ENCODE measurements at regions not wholly inside any gene's neighbourhood (a gene's known extent, or its start where the extent isn't known, plus 50 kb on each side); places are given as distances from the start of the nearest gene placed in this dataset.

DNA sequence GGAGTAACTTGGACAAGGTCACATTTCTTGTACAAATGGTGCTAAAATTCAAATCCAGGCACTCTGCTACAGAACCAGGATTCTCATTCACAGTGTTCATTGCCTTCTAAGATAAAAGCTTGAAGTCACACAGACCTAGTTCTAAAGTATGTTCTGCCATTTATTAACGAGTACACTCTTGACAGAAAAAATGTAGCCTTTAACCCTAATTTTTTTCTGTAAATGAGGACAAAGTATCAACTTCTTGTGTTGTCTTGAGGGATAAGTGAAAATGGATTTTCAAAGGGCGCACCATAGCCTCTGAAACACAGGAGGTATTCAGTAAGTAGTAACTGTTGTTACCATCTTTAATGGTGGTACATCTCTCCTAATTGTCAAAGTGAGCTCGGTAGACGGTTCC, 379.8 kb upstream of the FLRT2 start:
- Histone ChIP-seq H3K27ac (no peak overlapping the region), H3K4me1 (no peaks in the 10 kb centered on the region; a peak in 1 of 20 replicates), H3K9me3 (replicated peaks in 1 of 11) (no peaks in the 10 kb centered on the region; a peak in 1 of 22 replicates), H3K4me3 (no peak overlapping the region), H3K27me3 (no peaks in the 10 kb centered on the region), H3K36me3 (no peaks in the 10 kb centered on the region), H3K9ac (no peak overlapping the region), H3K4me2 (no peak overlapping the region), H4K20me1 (no peaks in the 10 kb centered on the region)
- TF ChIP-seq Cebpa-rat (IDR thresholded peaks at IDR 0.05), result no peak

GRCh38 chr14:85154714-85155113, 375.2 kb upstream of the FLRT2 start:
- no peak for TF ChIP-seq Cebpa-rat (IDR thresholded peaks at IDR 0.05)
- H3K27ac ChIP-seq, result no peak overlapping the region
- H3K9me3 ChIP-seq (replicated peaks in 1 of 11), result no peaks in the 10 kb centered on the region
- no peak overlapping the region for H3K4me2 ChIP-seq
- H3K27me3 ChIP-seq, result no peaks in the 10 kb centered on the region
- H3K4me3 ChIP-seq, result no peak overlapping the region
- H4K20me1 ChIP-seq, result no peaks in the 10 kb centered on the region
- no peaks in the 10 kb centered on the region for H3K4me1 ChIP-seq
- H3K36me3 ChIP-seq, result no peaks in the 10 kb centered on the region
- no peak overlapping the region for H3K9ac ChIP-seq

GRCh38 chr14:85156319-85156718, 373.6 kb upstream of the FLRT2 start:
- H3K4me1 ChIP-seq, result no peaks in the 10 kb centered on the region
- no peak for TF ChIP-seq Cebpa-rat (IDR thresholded peaks at IDR 0.05)
- H3K9me3 ChIP-seq (replicated peaks in 1 of 11), result no peaks in the 10 kb centered on the region
- H3K27me3 ChIP-seq, result no peaks in the 10 kb centered on the region
- no peak overlapping the region for H3K4me3 ChIP-seq
- no peak overlapping the region for H3K9ac ChIP-seq
- H4K20me1 ChIP-seq, result no peaks in the 10 kb centered on the region
- no peaks in the 10 kb centered on the region for H3K36me3 ChIP-seq
- no peak overlapping the region for H3K4me2 ChIP-seq
- H3K27ac ChIP-seq, result no peak overlapping the region

GRCh38 chr14:85159726-85160125, 370.2 kb upstream of the FLRT2 start:
- no peak for TF ChIP-seq Cebpa-rat (IDR thresholded peaks at IDR 0.05)
- no peak overlapping the region for H3K4me2 ChIP-seq

DNA sequence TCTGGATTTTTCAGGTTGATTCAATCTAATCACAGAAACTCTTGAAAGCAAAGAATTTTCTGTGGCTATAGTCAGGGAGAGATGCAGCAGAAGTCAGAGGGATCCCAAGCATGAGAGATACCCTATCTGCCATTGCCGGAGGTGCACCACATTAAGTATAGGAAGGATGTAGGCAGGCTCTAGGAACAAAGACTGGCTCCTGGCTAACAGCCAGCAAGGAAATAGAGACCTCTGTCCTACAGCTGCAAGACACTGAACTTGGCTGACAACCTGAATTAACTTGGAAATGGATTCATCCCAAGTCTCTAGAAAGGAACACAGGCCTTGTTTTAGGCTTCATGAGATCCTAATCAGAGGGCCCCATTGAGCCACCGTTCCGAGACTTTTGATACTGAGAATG, 364.9 kb upstream of the FLRT2 start:
- TF ChIP-seq Cebpa-rat (IDR thresholded peaks at IDR 0.05), result no peak
- Histone ChIP-seq H3K4me2 (no peak overlapping the region), H4K20me1 (no peaks in the 10 kb centered on the region), H3K27ac (no peak overlapping the region), H3K36me3 (no peaks in the 10 kb centered on the region), H3K27me3 (no peaks in the 10 kb centered on the region), H3K4me3 (no peak overlapping the region), H3K9me3 (replicated peaks in 1 of 11) (no peaks in the 10 kb centered on the region), H3K4me1 (no peaks in the 10 kb centered on the region), H3K9ac (no peak overlapping the region)

More at GRCh38 chr14:85159726-85160125, 370.2 kb upstream of the FLRT2 start:
- Histone ChIP-seq H3K9me3 (replicated peaks in 1 of 11) (no peaks in the 10 kb centered on the region), H3K9ac (no peak overlapping the region), H3K27me3 (no peaks in the 10 kb centered on the region), H3K4me1 (no peaks in the 10 kb centered on the region), H3K27ac (no peak overlapping the region), H3K4me3 (no peak overlapping the region), H4K20me1 (no peaks in the 10 kb centered on the region), H3K36me3 (no peaks in the 10 kb centered on the region)

DNA sequence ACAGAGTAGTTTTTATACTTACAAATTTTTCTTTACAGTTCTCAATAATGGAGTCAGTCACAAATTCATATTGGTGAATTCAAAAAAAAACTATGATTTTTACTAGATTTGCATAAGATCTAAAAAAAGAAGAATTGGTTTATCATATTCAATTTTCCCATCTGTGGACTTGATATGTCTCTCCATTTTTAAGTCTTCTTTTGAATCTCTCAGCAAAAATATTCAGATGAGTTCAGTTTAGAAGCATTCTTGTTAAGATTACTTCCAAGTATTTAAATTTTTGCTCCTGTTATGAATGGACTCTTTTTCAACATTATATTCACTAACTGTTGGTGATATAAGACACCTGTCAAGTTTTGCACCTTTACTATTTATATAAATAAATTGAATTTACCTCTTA, 360.6 kb upstream of the FLRT2 start:
- H3K9ac ChIP-seq, result no peak overlapping the region
- H3K4me1 ChIP-seq, result no peaks in the 10 kb centered on the region
- no peak for TF ChIP-seq Cebpa-rat (IDR thresholded peaks at IDR 0.05)
- H3K4me3 ChIP-seq, result no peak overlapping the region
- H4K20me1 ChIP-seq, result no peaks in the 10 kb centered on the region
- H3K27ac ChIP-seq, result no peak overlapping the region
- no peaks in the 10 kb centered on the region for H3K9me3 ChIP-seq (replicated peaks in 1 of 11)
- H3K27me3 ChIP-seq, result no peaks in the 10 kb centered on the region
- no peak overlapping the region for H3K4me2 ChIP-seq
- H3K36me3 ChIP-seq, result no peaks in the 10 kb centered on the region

GRCh38 chr14:85172290-85172689, 357.7 kb upstream of the FLRT2 start:
- no peaks in the 10 kb centered on the region for H4K20me1 ChIP-seq
- H3K9ac ChIP-seq, result no peak overlapping the region
- no peak overlapping the region for H3K4me2 ChIP-seq
- H3K4me1 ChIP-seq, result no peaks in the 10 kb centered on the region
- no peaks in the 10 kb centered on the region for H3K27me3 ChIP-seq
- H3K27ac ChIP-seq, result no peak overlapping the region
- H3K4me3 ChIP-seq, result no peak overlapping the region
- no peaks in the 10 kb centered on the region for H3K9me3 ChIP-seq (replicated peaks in 1 of 11)
- no peak for TF ChIP-seq Cebpa-rat (IDR thresholded peaks at IDR 0.05)
- H3K36me3 ChIP-seq, result no peaks in the 10 kb centered on the region

DNA sequence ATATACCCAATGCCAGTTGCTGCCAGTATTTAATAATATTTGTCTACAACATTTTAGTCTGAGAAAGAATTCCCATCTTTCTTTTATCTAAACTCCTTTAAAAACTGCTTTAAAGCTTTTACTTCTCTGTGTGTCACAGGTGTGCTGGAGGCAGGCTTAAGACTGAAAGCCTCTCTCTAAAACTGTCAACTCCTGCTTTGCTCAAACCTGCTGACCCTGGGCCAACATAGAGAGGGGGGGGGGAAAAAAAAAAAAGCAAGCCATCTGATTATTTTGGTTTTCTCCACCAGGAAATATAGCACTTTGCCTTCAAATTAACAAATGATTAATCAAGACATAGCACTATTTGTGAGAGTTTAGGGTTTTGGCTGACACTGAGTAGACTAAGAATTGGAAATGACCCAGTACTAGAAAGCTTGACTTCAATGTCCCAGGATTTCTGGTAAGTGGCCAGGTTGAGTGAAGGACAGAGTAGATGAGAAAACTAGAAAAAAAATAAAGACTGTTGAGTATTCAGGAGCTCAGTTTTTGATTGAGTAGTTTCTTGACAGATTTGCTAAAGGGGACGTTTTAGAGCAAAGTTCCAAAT, 357.0 kb upstream of the FLRT2 start:
- Histone ChIP-seq H3K36me3 (no peaks in the 10 kb centered on the region), H3K9me3 (replicated peaks in 1 of 11) (no peaks in the 10 kb centered on the region), H3K9ac (no peak overlapping the region), H3K4me1 (no peaks in the 10 kb centered on the region), H3K27me3 (no peaks in the 10 kb centered on the region), H3K4me3 (no peak overlapping the region), H3K27ac (no peak overlapping the region), H4K20me1 (no peaks in the 10 kb centered on the region), H3K4me2 (no peak overlapping the region)
- no peak for TF ChIP-seq Cebpa-rat (IDR thresholded peaks at IDR 0.05)

DNA sequence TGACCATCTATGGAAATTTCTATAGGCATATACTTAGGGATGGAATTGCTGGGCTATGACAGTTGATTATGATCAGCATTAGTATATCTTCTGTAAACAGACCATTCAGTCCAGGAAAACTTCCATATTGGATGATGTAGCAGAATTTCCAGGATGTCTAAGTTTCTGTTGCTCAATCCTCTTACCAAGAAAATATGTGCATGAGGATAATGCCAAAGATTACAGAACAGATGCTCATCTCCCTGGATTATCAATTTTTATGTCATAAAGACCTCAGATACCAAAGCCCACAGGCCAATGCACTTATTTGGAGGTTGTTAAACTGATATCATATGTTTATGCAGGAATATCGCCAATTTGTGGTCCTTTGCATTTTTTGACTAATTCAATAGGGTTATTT, 354.4 kb upstream of the FLRT2 start:
- peaks cover 0 to 9% (median 0%) of the 10 kb centered on the region in 11 experiments; a peak in 2 of 22 replicates for H3K9me3 ChIP-seq (replicated peaks in 1 of 11)

GRCh38 chr14:85178864-85179263, 351.1 kb upstream of the FLRT2 start:
- no peak overlapping the region for H3K4me2 ChIP-seq
- no peaks in the 10 kb centered on the region for H3K36me3 ChIP-seq
- no peak for TF ChIP-seq Cebpa-rat (IDR thresholded peaks at IDR 0.05)
- H4K20me1 ChIP-seq, result no peaks in the 10 kb centered on the region
- peaks cover 0 to 9% (median 0%) of the 10 kb centered on the region in 11 experiments; a peak in 2 of 22 replicates for H3K9me3 ChIP-seq (replicated peaks in 1 of 11)
- no peaks in the 10 kb centered on the region for H3K27me3 ChIP-seq
- H3K27ac ChIP-seq, result no peak overlapping the region
- H3K9ac ChIP-seq, result no peak overlapping the region
- no peaks in the 10 kb centered on the region for H3K4me1 ChIP-seq
- no peak overlapping the region for H3K4me3 ChIP-seq

More for the DNA sequence above, 354.4 kb upstream of the FLRT2 start:
- Histone ChIP-seq H3K36me3 (no peaks in the 10 kb centered on the region), H3K27me3 (no peaks in the 10 kb centered on the region), H3K4me1 (no peaks in the 10 kb centered on the region), H3K27ac (no peak overlapping the region), H3K9ac (no peak overlapping the region), H4K20me1 (no peaks in the 10 kb centered on the region), H3K4me2 (no peak overlapping the region), H3K4me3 (no peak overlapping the region)
- no peak for TF ChIP-seq Cebpa-rat (IDR thresholded peaks at IDR 0.05)

All from BLaER1 treated with 17β-estradiol and CSF1 and Interleukin-3, amounts not matched to agents 10 nM and 100 nM (cell line).